RWPE2 (cell line): ENCODE measurements at regions not wholly inside any gene's neighbourhood (a gene's known extent, or its start where the extent isn't known, plus 50 kb on each side); places are given as distances from the start of the nearest gene placed in this dataset.

ENCODE experiments used
- ATAC-seq: fragments of 200-7000 bp; cut with Tn5 transposase; 3 replicates; pipeline ENCODE4 v1.9.1; 2021; ENCODE audit warnings: low read depth
- DNase-seq: peaks from one replicate; pipeline ENCODE4 v3.0.0-alpha.2; 2020; ENCODE audit warnings: low spot score
- H3K27ac ChIP-seq: fragments of 450-650 bp; 2 replicates; pipeline ENCODE4 v1.5.1; 2017; ENCODE audit warnings: mild to moderate bottlenecking; ENCODE audit not compliant: poor library complexity, severe bottlenecking
- H3K27me3 ChIP-seq: fragments of 250-450 bp; sonication (Bioruptor Pico); 2 replicates; pipeline ENCODE4 v1.5.1; 2021; ENCODE audit warnings: mild to moderate bottlenecking, moderate library complexity; ENCODE audit not compliant: insufficient read depth, poor library complexity, severe bottlenecking
- H3K36me3 ChIP-seq: fragments of 250-450 bp; sonication (Bioruptor Pico); 2 replicates; pipeline ENCODE4 v1.5.1; 2020; ENCODE audit warnings: low read depth, mild to moderate bottlenecking, moderate library complexity
- H3K4me1 ChIP-seq: fragments of 250-450 bp; sonication (Bioruptor Pico); 2 replicates; pipeline ENCODE4 v1.5.1; 2021; ENCODE audit warnings: mild to moderate bottlenecking, moderate library complexity; ENCODE audit not compliant: insufficient read depth, poor library complexity, severe bottlenecking
- H3K4me3 ChIP-seq: fragments of 250-450 bp; sonication (Bioruptor Pico); 2 replicates; pipeline ENCODE4 v1.5.1; 2021; ENCODE audit warnings: mild to moderate bottlenecking, moderate library complexity; ENCODE audit not compliant: severe bottlenecking
- H3K9me3 ChIP-seq: fragments of 250-450 bp; sonication (Bioruptor Pico); 2 replicates; pipeline ENCODE4 v1.5.1; 2021; ENCODE audit warnings: mild to moderate bottlenecking, moderate library complexity; ENCODE audit not compliant: severe bottlenecking
- TF ChIP-seq, protein P1 (sequence below): fragments of 450-650 bp; IDR thresholded peaks from one replicate; pipeline ENCODE4 v1.5.1; 2017; ENCODE audit warnings: mild to moderate bottlenecking, moderate library complexity; ENCODE audit not compliant: poor library complexity, severe bottlenecking

DNA sequence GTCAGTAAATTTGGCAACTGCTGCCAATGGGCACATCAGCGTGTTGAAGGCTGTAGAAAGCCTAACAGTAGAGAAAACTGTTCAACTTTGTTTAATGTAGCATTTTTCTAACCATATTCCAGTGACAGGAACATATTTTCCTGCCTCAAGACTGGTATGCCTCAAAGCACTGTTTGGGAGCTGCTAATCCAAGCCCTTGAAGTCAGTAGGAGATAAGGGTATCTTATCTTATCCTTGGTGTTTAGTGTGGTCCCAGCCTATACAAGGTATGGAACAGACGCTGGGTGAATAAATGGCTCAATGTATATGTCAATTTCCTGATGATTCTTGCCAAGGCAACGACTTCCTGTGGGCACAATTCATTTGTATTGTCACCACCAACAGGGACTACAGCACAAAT is 97.5 kb upstream of the CREB5 start:
- Histone ChIP-seq H3K27me3 (peaks cover 13% of the 10 kb centered on the region), H3K36me3 (no peaks in the 10 kb centered on the region), H3K4me1 (no peaks in the 10 kb centered on the region), H3K27ac (no peak overlapping the region), H3K9me3 (no peaks in the 10 kb centered on the region), H3K4me3 (no peak overlapping the region)
- DNase-seq (no peak), ATAC-seq (no peak)
- TF ChIP-seq, protein P1, sequence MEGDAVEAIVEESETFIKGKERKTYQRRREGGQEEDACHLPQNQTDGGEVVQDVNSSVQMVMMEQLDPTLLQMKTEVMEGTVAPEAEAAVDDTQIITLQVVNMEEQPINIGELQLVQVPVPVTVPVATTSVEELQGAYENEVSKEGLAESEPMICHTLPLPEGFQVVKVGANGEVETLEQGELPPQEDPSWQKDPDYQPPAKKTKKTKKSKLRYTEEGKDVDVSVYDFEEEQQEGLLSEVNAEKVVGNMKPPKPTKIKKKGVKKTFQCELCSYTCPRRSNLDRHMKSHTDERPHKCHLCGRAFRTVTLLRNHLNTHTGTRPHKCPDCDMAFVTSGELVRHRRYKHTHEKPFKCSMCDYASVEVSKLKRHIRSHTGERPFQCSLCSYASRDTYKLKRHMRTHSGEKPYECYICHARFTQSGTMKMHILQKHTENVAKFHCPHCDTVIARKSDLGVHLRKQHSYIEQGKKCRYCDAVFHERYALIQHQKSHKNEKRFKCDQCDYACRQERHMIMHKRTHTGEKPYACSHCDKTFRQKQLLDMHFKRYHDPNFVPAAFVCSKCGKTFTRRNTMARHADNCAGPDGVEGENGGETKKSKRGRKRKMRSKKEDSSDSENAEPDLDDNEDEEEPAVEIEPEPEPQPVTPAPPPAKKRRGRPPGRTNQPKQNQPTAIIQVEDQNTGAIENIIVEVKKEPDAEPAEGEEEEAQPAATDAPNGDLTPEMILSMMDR = no peak

DNA sequence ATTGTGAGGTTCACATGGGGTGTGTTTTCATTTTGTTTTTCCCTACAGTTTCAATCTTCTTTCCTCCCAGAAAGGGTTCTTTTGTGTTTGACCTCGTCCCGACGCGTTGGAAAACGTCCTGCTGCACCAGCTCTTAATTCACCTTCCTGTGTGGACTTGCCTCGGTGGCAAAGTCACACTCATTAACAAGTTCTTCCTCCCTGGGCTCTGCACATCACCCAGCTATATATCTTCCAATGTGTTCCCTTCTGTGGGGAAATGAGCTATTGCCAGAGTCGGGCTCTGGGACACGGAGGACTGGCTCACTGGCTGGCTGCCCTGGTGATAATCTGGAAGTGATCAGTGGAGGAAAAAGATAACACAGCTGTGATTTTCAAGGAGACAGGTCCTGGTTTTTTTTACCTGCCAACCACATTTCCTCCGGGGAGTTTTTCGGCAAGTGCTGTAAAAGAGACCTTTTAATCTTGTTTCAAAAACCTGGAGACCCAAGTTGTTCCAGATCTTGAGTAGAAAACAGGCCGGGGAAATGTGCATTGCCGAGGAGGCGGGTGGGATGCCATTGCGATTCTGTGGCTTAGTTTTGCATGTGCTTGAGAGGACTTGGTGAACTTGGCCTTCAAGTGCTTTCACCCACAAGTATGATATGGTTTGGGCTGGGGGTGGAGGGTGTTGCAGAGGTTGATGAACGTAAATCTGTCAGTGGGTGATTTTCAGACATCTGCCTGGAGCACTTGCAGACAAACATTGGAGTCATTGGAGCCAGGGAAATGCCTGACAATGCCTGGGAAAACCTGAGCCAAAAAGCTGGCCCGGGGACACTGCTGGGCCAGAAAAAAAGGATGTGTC is 96.5 kb upstream of the CREB5 start:
- Histone ChIP-seq H3K4me1 (no peaks in the 10 kb centered on the region), H3K36me3 (no peaks in the 10 kb centered on the region), H3K4me3 (no peak overlapping the region), H3K27ac (no peak overlapping the region), H3K9me3 (no peaks in the 10 kb centered on the region), H3K27me3 (peaks cover 10% of the 10 kb centered on the region)
- ATAC-seq (no peak), DNase-seq (no peak)
- TF ChIP-seq, protein P1 = no peak

- TF ChIP-seq, protein P1 = no peak
- Histone ChIP-seq H3K27me3 (peaks cover 10% of the 10 kb centered on the region), H3K27ac (no peak overlapping the region), H3K9me3 (no peaks in the 10 kb centered on the region), H3K36me3 (no peaks in the 10 kb centered on the region), H3K4me1 (no peaks in the 10 kb centered on the region), H3K4me3 (no peak overlapping the region)
- DNase-seq (no peak), ATAC-seq (no peak)
Measured at GRCh38 chr7:28316489-28316888, 95.8 kb upstream of the CREB5 start.

DNA sequence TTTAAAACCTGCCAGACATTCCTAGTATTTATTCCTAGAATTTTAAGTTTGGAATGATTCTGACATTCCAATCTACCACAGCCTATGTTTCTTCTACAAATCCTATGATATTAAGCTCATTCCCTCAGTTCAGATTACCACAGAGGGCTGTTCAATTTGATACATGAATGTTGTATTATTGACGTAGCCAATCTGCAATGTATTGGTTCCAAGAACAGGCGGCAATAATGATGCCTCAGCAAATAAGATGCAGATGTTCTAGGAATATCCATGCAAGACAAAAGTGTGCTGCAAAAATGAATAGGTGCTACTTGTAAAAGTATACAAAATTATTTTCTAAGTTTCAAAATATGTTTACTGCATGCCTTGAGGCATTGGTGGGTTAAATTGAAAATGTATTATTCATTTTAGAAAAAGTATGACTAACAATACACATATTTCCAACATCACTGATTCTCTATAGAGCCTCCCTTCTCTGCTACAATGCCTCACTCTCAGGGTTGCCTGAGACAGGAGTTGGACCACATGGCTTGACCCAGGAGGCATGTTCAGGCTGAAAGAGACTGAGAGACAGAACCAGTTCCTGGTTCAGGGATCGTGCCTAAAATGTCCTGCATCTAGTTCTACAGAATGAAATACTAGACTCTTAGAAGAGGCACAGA is 94.1 kb upstream of the CREB5 start:
- Histone ChIP-seq H3K9me3 (no peaks in the 10 kb centered on the region), H3K27ac (no peak overlapping the region), H3K36me3 (no peaks in the 10 kb centered on the region), H3K27me3 (peaks cover 10% of the 10 kb centered on the region), H3K4me3 (no peak overlapping the region), H3K4me1 (no peaks in the 10 kb centered on the region)
- DNase-seq = no peak
- ATAC-seq = no peak
- TF ChIP-seq, protein P1 = no peak

GRCh38 chr7:28323833-28324232 is 88.5 kb upstream of the CREB5 start:
- no peaks in the 10 kb centered on the region for H3K9me3 ChIP-seq
- TF ChIP-seq, protein P1 = no peak

More at GRCh38 chr7:28323833-28324232, 88.5 kb upstream of the CREB5 start:
- H3K27ac ChIP-seq = no peak overlapping the region
- no peaks in the 10 kb centered on the region for H3K27me3 ChIP-seq
- no peaks in the 10 kb centered on the region for H3K36me3 ChIP-seq
- no peak overlapping the region for H3K4me3 ChIP-seq
- no peaks in the 10 kb centered on the region for H3K4me1 ChIP-seq
- ATAC-seq = no peak
- DNase-seq = no peak
